ENCODE measurements at regions not wholly inside any gene's neighbourhood (a gene's known extent, or its start where the extent isn't known, plus 50 kb on each side); places are given as distances from the start of the nearest gene placed in this dataset.

- H3K27ac ChIP-seq (ENCODE audit: low read length), result no peak overlapping the region
- WGBS (ENCODE audit: insufficient coverage), result 100% methylated on average over 3 of the region's 5 CpGs
- H3K9me3 ChIP-seq (replicated peaks; ENCODE audit: control insufficient read depth, low read depth, low read length), result no peaks in the 10 kb centered on the region
- no peaks in the 10 kb centered on the region for H3K27me3 ChIP-seq (ENCODE audit: control insufficient read depth, insufficient read depth, low read length)
- no peaks in the 10 kb centered on the region for H3K36me3 ChIP-seq (ENCODE audit: control insufficient read depth, insufficient read depth, low read length)
- DNase-seq, result no peak
- no peak overlapping the region for H3K4me3 ChIP-seq (ENCODE audit: low read length)
- H3K4me1 ChIP-seq (ENCODE audit: control insufficient read depth, insufficient read depth, low read length), result no peaks in the 10 kb centered on the region
Measured at GRCh38 chr1:98487620-98488019, 173.9 kb upstream of the SNX7 start.

GRCh38 chr1:98482611-98483010, 178.9 kb upstream of the SNX7 start:
- H3K4me3 ChIP-seq (ENCODE audit: low read length), result no peak overlapping the region
- H3K4me1 ChIP-seq (ENCODE audit: control insufficient read depth, insufficient read depth, low read length), result no peaks in the 10 kb centered on the region
- H3K27me3 ChIP-seq (ENCODE audit: control insufficient read depth, insufficient read depth, low read length), result no peaks in the 10 kb centered on the region
- no peaks in the 10 kb centered on the region for H3K9me3 ChIP-seq (replicated peaks; ENCODE audit: control insufficient read depth, low read depth, low read length)
- DNase-seq, result no peak
- 71% methylated on average over 1 of the region's 3 CpGs for WGBS (ENCODE audit: insufficient coverage)
- H3K36me3 ChIP-seq (ENCODE audit: control insufficient read depth, insufficient read depth, low read length), result no peaks in the 10 kb centered on the region
- no peak overlapping the region for H3K27ac ChIP-seq (ENCODE audit: low read length)

GRCh38 chr1:98480271-98480670, 181.2 kb upstream of the SNX7 start:
- no peaks in the 10 kb centered on the region for H3K27me3 ChIP-seq (ENCODE audit: control insufficient read depth, insufficient read depth, low read length)
- peak; percentile 32 for DNase-seq
- H3K4me3 ChIP-seq (ENCODE audit: low read length), result no peak overlapping the region
- H3K4me1 ChIP-seq (ENCODE audit: control insufficient read depth, insufficient read depth, low read length), result no peaks in the 10 kb centered on the region
- no peaks in the 10 kb centered on the region for H3K9me3 ChIP-seq (replicated peaks; ENCODE audit: control insufficient read depth, low read depth, low read length)
- WGBS (ENCODE audit: insufficient coverage), result no CpG with 5 or more reads among the region's 2 CpGs
- no peak overlapping the region for H3K27ac ChIP-seq (ENCODE audit: low read length)
- H3K36me3 ChIP-seq (ENCODE audit: control insufficient read depth, insufficient read depth, low read length), result no peaks in the 10 kb centered on the region

- H3K27ac ChIP-seq (ENCODE audit: low read length), result no peak overlapping the region
- H3K27me3 ChIP-seq (ENCODE audit: control insufficient read depth, insufficient read depth, low read length), result no peaks in the 10 kb centered on the region
- WGBS (ENCODE audit: insufficient coverage), result no CpG with 5 or more reads among the region's 3 CpGs
- H3K36me3 ChIP-seq (ENCODE audit: control insufficient read depth, insufficient read depth, low read length), result no peaks in the 10 kb centered on the region
- H3K4me3 ChIP-seq (ENCODE audit: low read length), result no peak overlapping the region
- H3K4me1 ChIP-seq (ENCODE audit: control insufficient read depth, insufficient read depth, low read length), result no peaks in the 10 kb centered on the region
- DNase-seq, result peak; percentile 57
- no peaks in the 10 kb centered on the region for H3K9me3 ChIP-seq (replicated peaks; ENCODE audit: control insufficient read depth, low read depth, low read length)
Measured at GRCh38 chr1:98478121-98478520, 183.4 kb upstream of the SNX7 start.

GRCh38 chr1:98472878-98473277, 188.6 kb upstream of the SNX7 start:
- no peaks in the 10 kb centered on the region for H3K27me3 ChIP-seq (ENCODE audit: control insufficient read depth, insufficient read depth, low read length)
- H3K4me1 ChIP-seq (ENCODE audit: control insufficient read depth, insufficient read depth, low read length), result no peaks in the 10 kb centered on the region
- H3K36me3 ChIP-seq (ENCODE audit: control insufficient read depth, insufficient read depth, low read length), result no peaks in the 10 kb centered on the region
- H3K4me3 ChIP-seq (ENCODE audit: low read length), result no peak overlapping the region
- no CpG with 5 or more reads among the region's 2 CpGs for WGBS (ENCODE audit: insufficient coverage)
- H3K27ac ChIP-seq (ENCODE audit: low read length), result no peak overlapping the region
- DNase-seq, result no peak
- H3K9me3 ChIP-seq (replicated peaks; ENCODE audit: control insufficient read depth, low read depth, low read length), result no peaks in the 10 kb centered on the region

GRCh38 chr1:98471633-98472032, 189.9 kb upstream of the SNX7 start:
- H3K4me1 ChIP-seq (ENCODE audit: control insufficient read depth, insufficient read depth, low read length), result no peaks in the 10 kb centered on the region
- WGBS (ENCODE audit: insufficient coverage), result no CpG with 5 or more reads among the region's 4 CpGs

GRCh38 chr1:98468111-98468717, 193.3 kb upstream of the SNX7 start:
- no peaks in the 10 kb centered on the region for H3K9me3 ChIP-seq (replicated peaks; ENCODE audit: control insufficient read depth, low read depth, low read length)
- peak; percentile 69 for DNase-seq
- no peak overlapping the region for H3K4me3 ChIP-seq (ENCODE audit: low read length)
- no peaks in the 10 kb centered on the region for H3K36me3 ChIP-seq (ENCODE audit: control insufficient read depth, insufficient read depth, low read length)
- no CpG with 5 or more reads among the region's 2 CpGs for WGBS (ENCODE audit: insufficient coverage)
- no peak overlapping the region for H3K27ac ChIP-seq (ENCODE audit: low read length)
- H3K27me3 ChIP-seq (ENCODE audit: control insufficient read depth, insufficient read depth, low read length), result no peaks in the 10 kb centered on the region
- no peaks in the 10 kb centered on the region for H3K4me1 ChIP-seq (ENCODE audit: control insufficient read depth, insufficient read depth, low read length)

More at GRCh38 chr1:98471633-98472032, 189.9 kb upstream of the SNX7 start:
- H3K27me3 ChIP-seq (ENCODE audit: control insufficient read depth, insufficient read depth, low read length), result no peaks in the 10 kb centered on the region
- H3K27ac ChIP-seq (ENCODE audit: low read length), result no peak overlapping the region
- no peak for DNase-seq
- H3K36me3 ChIP-seq (ENCODE audit: control insufficient read depth, insufficient read depth, low read length), result no peaks in the 10 kb centered on the region
- H3K4me3 ChIP-seq (ENCODE audit: low read length), result no peak overlapping the region
- H3K9me3 ChIP-seq (replicated peaks; ENCODE audit: control insufficient read depth, low read depth, low read length), result no peaks in the 10 kb centered on the region

- Histone ChIP-seq H3K4me1 (ENCODE audit: control insufficient read depth, insufficient read depth, low read length) (no peaks in the 10 kb centered on the region), H3K27ac (ENCODE audit: low read length) (no peak overlapping the region), H3K9me3 (replicated peaks; ENCODE audit: control insufficient read depth, low read depth, low read length) (no peaks in the 10 kb centered on the region), H3K27me3 (ENCODE audit: control insufficient read depth, insufficient read depth, low read length) (no peaks in the 10 kb centered on the region), H3K36me3 (ENCODE audit: control insufficient read depth, insufficient read depth, low read length) (no peaks in the 10 kb centered on the region), H3K4me3 (ENCODE audit: low read length) (no peak overlapping the region)
- WGBS (ENCODE audit: insufficient coverage), result 0% methylated on average over 1 of the region's 4 CpGs
- DNase-seq, result peak; percentile 17
Measured at GRCh38 chr1:98467586-98467985, 193.9 kb upstream of the SNX7 start.

GRCh38 chr1:98467122-98467521, 194.4 kb upstream of the SNX7 start:
- no peak for DNase-seq
- Histone ChIP-seq H3K27ac (ENCODE audit: low read length) (no peak overlapping the region), H3K36me3 (ENCODE audit: control insufficient read depth, insufficient read depth, low read length) (no peaks in the 10 kb centered on the region), H3K4me1 (ENCODE audit: control insufficient read depth, insufficient read depth, low read length) (no peaks in the 10 kb centered on the region), H3K4me3 (ENCODE audit: low read length) (no peak overlapping the region), H3K27me3 (ENCODE audit: control insufficient read depth, insufficient read depth, low read length) (no peaks in the 10 kb centered on the region), H3K9me3 (replicated peaks; ENCODE audit: control insufficient read depth, low read depth, low read length) (no peaks in the 10 kb centered on the region)

- no peak overlapping the region for H3K4me3 ChIP-seq (ENCODE audit: low read length)
- WGBS (ENCODE audit: insufficient coverage), result 66% methylated on average over 7 of the region's 7 CpGs
- DNase-seq, result no peak
- H3K27me3 ChIP-seq (ENCODE audit: control insufficient read depth, insufficient read depth, low read length), result no peaks in the 10 kb centered on the region
- H3K36me3 ChIP-seq (ENCODE audit: control insufficient read depth, insufficient read depth, low read length), result no peaks in the 10 kb centered on the region
- no peaks in the 10 kb centered on the region for H3K9me3 ChIP-seq (replicated peaks; ENCODE audit: control insufficient read depth, low read depth, low read length)
- H3K4me1 ChIP-seq (ENCODE audit: control insufficient read depth, insufficient read depth, low read length), result no peaks in the 10 kb centered on the region
- no peak overlapping the region for H3K27ac ChIP-seq (ENCODE audit: low read length)
Measured at GRCh38 chr1:98461873-98462385, 199.6 kb upstream of the SNX7 start.

GRCh38 chr1:98460136-98460535, 201.4 kb upstream of the SNX7 start:
- no peak for DNase-seq
- no CpG with 5 or more reads among the region's 1 CpG for WGBS (ENCODE audit: insufficient coverage)
- H3K4me3 ChIP-seq (ENCODE audit: low read length), result no peak overlapping the region
- no peaks in the 10 kb centered on the region for H3K27me3 ChIP-seq (ENCODE audit: control insufficient read depth, insufficient read depth, low read length)
- H3K27ac ChIP-seq (ENCODE audit: low read length), result no peak overlapping the region
- no peaks in the 10 kb centered on the region for H3K36me3 ChIP-seq (ENCODE audit: control insufficient read depth, insufficient read depth, low read length)
- no peaks in the 10 kb centered on the region for H3K9me3 ChIP-seq (replicated peaks; ENCODE audit: control insufficient read depth, low read depth, low read length)
- no peaks in the 10 kb centered on the region for H3K4me1 ChIP-seq (ENCODE audit: control insufficient read depth, insufficient read depth, low read length)
